ENCODE measurements at regions not wholly inside any gene's neighbourhood (a gene's known extent, or its start where the extent isn't known, plus 50 kb on each side); places are given as distances from the start of the nearest gene placed in this dataset.

DNA sequence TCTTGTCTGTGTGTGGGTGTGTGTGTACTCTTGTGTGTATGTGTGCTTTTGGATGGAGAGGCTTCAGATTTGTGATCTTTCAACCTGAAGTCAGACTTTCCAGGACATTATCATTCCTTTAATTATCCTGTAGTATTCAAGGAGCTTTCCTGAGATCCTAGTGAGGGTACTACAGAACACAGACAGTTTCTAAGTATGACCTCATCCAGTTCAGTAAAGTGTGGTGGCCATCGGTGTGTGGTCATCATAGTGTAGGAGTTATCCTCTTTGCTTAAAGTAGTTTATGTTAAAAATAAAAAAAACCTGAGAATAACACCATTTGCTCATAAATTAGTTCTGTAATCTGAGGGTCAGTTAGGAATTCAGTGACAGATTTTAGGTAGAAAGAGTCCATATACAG lies 478.0 kb upstream of the ACTBL2 start:
- Histone ChIP-seq H3K4me1 (ENCODE audit: control insufficient read depth in 1 of 2, extremely low read depth in 1 of 2, insufficient read depth in 2 of 2, low read length in 2 of 2) (peaks cover 0 to 3% of the 10 kb centered on the region in 2 experiments), H3K27ac (ENCODE audit: low read length) (no peak overlapping the region), H3K9me3 (no peaks in the 10 kb centered on the region), H3K4me3 (ENCODE audit: control insufficient read depth in 1 of 2, extremely low read depth in 1 of 2, low read length in 1 of 2) (no peak overlapping the region), H3K36me3 (ENCODE audit: control insufficient read depth in 2 of 2, extremely low read depth in 1 of 2, insufficient read depth in 1 of 2, low read length in 1 of 2) (no peaks in the 10 kb centered on the region), H3K27me3 (replicated peaks in 1 of 2; ENCODE audit: control insufficient read depth in 2 of 2, extremely low read depth in 1 of 2, insufficient read depth in 2 of 2, low read length in 1 of 2) (no peaks in the 10 kb centered on the region)
- ChIA-PET CTCF (no interaction called here), POLR2A (no interaction called here)
- DNase-seq (no peak), ATAC-seq (replicated peaks in 1 of 4) (no peak)
- peaks cover 9 to 18% (median 13%) of the 10 kb centered on the region in 3 donors for H3K9me3 Mint-ChIP-seq
- H3K27ac Mint-ChIP-seq, result no peak overlapping the region
- WGBS (ENCODE audit: insufficient coverage), result no CpG with 5 or more reads among the region's 1 CpG
- peaks cover under 1 to 3% of the 10 kb centered on the region in 2 donors for H3K27me3 Mint-ChIP-seq
- H3K4me1 Mint-ChIP-seq, result no peaks in the 10 kb centered on the region
- no peak overlapping the region for H3K4me3 Mint-ChIP-seq
- no peaks in the 10 kb centered on the region for H3K36me3 Mint-ChIP-seq

DNA sequence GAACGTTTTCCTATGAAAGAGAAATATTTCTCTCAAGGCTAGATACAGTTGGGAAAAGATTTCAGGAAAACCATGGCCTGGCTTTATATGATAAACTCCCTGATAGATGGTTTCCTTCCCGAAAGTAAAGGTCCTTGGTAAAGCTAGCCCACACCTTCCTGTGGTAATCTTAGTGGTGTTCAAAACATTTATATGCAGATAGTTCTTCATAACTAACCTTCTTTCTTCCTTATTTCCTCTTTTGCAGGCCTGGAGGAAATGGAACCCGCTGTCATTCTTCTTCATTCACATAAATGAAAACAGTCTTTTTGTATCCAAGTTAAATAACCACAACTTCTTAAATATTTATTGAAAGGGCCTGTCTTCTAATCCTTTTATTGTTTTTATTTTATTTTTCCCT lies 474.0 kb upstream of the ACTBL2 start:
- H3K9me3 Mint-ChIP-seq, result peaks cover 0 to under 1% (median 0%) of the 10 kb centered on the region in 3 donors

DNA sequence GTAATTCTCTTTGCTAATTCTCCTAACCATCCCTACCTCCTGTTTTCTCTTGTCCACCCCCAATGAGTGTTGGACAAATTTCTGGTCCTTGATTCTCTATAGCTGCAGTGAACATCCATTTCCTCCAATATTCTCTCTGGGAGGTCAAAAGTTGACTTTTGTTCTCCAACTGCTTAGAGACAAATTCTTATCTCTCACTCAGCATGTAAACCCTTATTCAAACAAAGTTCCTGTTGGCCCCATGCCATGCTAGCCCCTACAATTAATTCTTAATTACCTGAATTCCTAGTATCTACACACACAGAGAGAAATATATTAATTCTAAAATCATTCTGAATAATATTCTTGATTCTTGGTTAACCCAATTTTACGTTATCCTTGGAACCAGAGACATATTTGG lies 472.9 kb upstream of the ACTBL2 start:
- ATAC-seq (replicated peaks in 1 of 4), result no peak
- no CpG with 5 or more reads among the region's 1 CpG for WGBS (ENCODE audit: insufficient coverage)
- Mint-ChIP-seq H3K9me3 (no peaks in the 10 kb centered on the region), H3K27ac (no peak overlapping the region), H3K4me3 (no peak overlapping the region), H3K4me1 (no peaks in the 10 kb centered on the region), H3K27me3 (peaks cover 3 to 4% of the 10 kb centered on the region in 2 donors), H3K36me3 (no peaks in the 10 kb centered on the region)
- H3K9me3 ChIP-seq, result no peaks in the 10 kb centered on the region
- no peaks in the 10 kb centered on the region for H3K36me3 ChIP-seq (ENCODE audit: control insufficient read depth in 2 of 2, extremely low read depth in 1 of 2, insufficient read depth in 1 of 2, low read length in 1 of 2)
- no peak overlapping the region for H3K4me3 ChIP-seq (ENCODE audit: control insufficient read depth in 1 of 2, extremely low read depth in 1 of 2, low read length in 1 of 2)
- peaks cover 0 to 3% of the 10 kb centered on the region in 2 experiments for H3K4me1 ChIP-seq (ENCODE audit: control insufficient read depth in 1 of 2, extremely low read depth in 1 of 2, insufficient read depth in 2 of 2, low read length in 2 of 2)
- CTCF ChIA-PET, result no interaction called here
- H3K27me3 ChIP-seq (replicated peaks in 1 of 2; ENCODE audit: control insufficient read depth in 2 of 2, extremely low read depth in 1 of 2, insufficient read depth in 2 of 2, low read length in 1 of 2), result no peaks in the 10 kb centered on the region
- DNase-seq, result no peak
- no peak overlapping the region for H3K27ac ChIP-seq (ENCODE audit: low read length)
- POLR2A ChIA-PET, result no interaction called here

More for the DNA sequence above, 474.0 kb upstream of the ACTBL2 start:
- CTCF ChIA-PET, result interaction anchor here in 1 of 2 donors (0.6 kb wide), 1 partner anchor 24 kb away, joined by 3 read pairs; no protein-coding TSS in a partner anchor
- POLR2A ChIA-PET, result no interaction called here
- no peak overlapping the region for H3K27ac ChIP-seq (ENCODE audit: low read length)
- DNase-seq (no peak), ATAC-seq (replicated peaks in 1 of 4) (no peak)
- Mint-ChIP-seq H3K27ac (no peak overlapping the region), H3K4me1 (no peaks in the 10 kb centered on the region), H3K4me3 (no peak overlapping the region), H3K36me3 (no peaks in the 10 kb centered on the region), H3K27me3 (peaks cover 3 to 4% of the 10 kb centered on the region in 2 donors)
- H3K36me3 ChIP-seq (ENCODE audit: control insufficient read depth in 2 of 2, extremely low read depth in 1 of 2, insufficient read depth in 1 of 2, low read length in 1 of 2), result no peaks in the 10 kb centered on the region
- H3K9me3 ChIP-seq, result no peaks in the 10 kb centered on the region
- no CpG with 5 or more reads among the region's 3 CpGs for WGBS (ENCODE audit: insufficient coverage)
- H3K27me3 ChIP-seq (replicated peaks in 1 of 2; ENCODE audit: control insufficient read depth in 2 of 2, extremely low read depth in 1 of 2, insufficient read depth in 2 of 2, low read length in 1 of 2), result no peaks in the 10 kb centered on the region
- no peak overlapping the region for H3K4me3 ChIP-seq (ENCODE audit: control insufficient read depth in 1 of 2, extremely low read depth in 1 of 2, low read length in 1 of 2)
- peaks cover 0 to 3% of the 10 kb centered on the region in 2 experiments for H3K4me1 ChIP-seq (ENCODE audit: control insufficient read depth in 1 of 2, extremely low read depth in 1 of 2, insufficient read depth in 2 of 2, low read length in 2 of 2)

DNA sequence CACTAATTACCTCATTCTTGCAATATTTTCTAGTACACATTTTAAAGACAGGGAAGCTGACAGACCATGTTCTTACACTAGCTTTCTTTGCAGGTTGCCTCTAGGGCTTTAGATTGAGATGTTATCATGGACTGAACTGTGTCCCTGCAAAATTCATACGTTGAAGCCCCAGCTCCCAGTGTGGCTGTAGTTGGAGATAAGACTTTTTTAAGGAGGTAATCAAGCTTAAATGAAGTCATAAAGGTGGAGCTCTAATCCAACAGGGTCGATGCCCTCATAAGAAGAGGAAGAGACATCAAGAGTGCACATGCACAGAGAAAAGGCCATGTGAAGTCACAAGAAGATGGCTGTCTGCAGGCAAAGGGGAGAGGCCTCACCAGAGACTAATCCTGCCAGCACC lies 471.2 kb upstream of the ACTBL2 start:
- Histone ChIP-seq H3K36me3 (ENCODE audit: control insufficient read depth in 2 of 2, extremely low read depth in 1 of 2, insufficient read depth in 1 of 2, low read length in 1 of 2) (no peaks in the 10 kb centered on the region), H3K4me1 (ENCODE audit: control insufficient read depth in 1 of 2, extremely low read depth in 1 of 2, insufficient read depth in 2 of 2, low read length in 2 of 2) (no peaks in the 10 kb centered on the region), H3K27ac (ENCODE audit: low read length) (no peak overlapping the region), H3K9me3 (no peaks in the 10 kb centered on the region), H3K27me3 (replicated peaks in 1 of 2; ENCODE audit: control insufficient read depth in 2 of 2, extremely low read depth in 1 of 2, insufficient read depth in 2 of 2, low read length in 1 of 2) (no peaks in the 10 kb centered on the region), H3K4me3 (ENCODE audit: control insufficient read depth in 1 of 2, extremely low read depth in 1 of 2, low read length in 1 of 2) (no peak overlapping the region)
- H3K27me3 Mint-ChIP-seq, result peaks cover 4 to 7% of the 10 kb centered on the region in 2 donors
- H3K36me3 Mint-ChIP-seq, result no peaks in the 10 kb centered on the region
- no peak for DNase-seq
- WGBS (ENCODE audit: insufficient coverage), result 40% methylated on average over 1 of the region's 2 CpGs
- ATAC-seq (replicated peaks in 1 of 4), result no peak
- H3K9me3 Mint-ChIP-seq, result no peaks in the 10 kb centered on the region
- no peak overlapping the region for H3K4me3 Mint-ChIP-seq
- no peaks in the 10 kb centered on the region for H3K4me1 Mint-ChIP-seq
- CTCF ChIA-PET, result no interaction called here
- POLR2A ChIA-PET, result no interaction called here
- no peak overlapping the region for H3K27ac Mint-ChIP-seq

DNA sequence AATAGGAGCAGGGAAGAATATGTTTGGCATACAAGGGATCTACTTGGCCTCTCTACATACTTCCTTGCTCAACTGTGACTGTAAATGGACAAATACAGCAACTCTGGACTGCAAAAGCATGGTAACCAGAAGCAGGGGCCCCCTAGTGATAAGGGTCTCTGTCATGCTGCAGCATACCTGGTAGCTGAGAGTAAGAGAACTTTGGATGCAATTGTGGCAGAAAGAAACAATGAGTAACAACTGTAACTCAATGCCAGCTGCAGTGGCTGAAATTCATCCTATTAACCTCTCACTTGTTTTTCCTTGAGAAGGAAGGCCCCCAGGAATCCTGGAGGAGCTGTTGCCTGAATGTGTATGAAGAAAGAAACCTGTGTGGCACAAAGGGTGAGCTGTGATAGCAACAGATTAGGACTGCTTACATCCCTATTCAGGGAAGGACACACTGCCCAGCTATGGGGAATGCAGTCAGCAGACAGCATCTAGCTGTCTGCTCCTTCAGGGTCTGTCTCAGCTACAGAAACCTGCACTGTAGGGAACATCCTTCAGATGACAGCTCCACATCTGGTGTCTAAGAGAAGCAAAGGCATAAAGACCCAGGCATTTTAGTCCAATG lies 468.1 kb upstream of the ACTBL2 start:
- CTCF ChIA-PET, result no interaction called here
- no peaks in the 10 kb centered on the region for H3K36me3 ChIP-seq (ENCODE audit: control insufficient read depth in 2 of 2, extremely low read depth in 1 of 2, insufficient read depth in 1 of 2, low read length in 1 of 2)
- Mint-ChIP-seq H3K9me3 (peaks cover 0 to 5% (median 0%) of the 10 kb centered on the region in 3 donors), H3K4me1 (no peaks in the 10 kb centered on the region), H3K27me3 (peaks cover 4% of the 10 kb centered on the region in 2 donors), H3K27ac (no peak overlapping the region), H3K36me3 (no peaks in the 10 kb centered on the region), H3K4me3 (no peak overlapping the region)
- DNase-seq (no peak), ATAC-seq (replicated peaks in 1 of 4) (no peak)
- no peak overlapping the region for H3K27ac ChIP-seq (ENCODE audit: low read length)
- H3K4me3 ChIP-seq (ENCODE audit: control insufficient read depth in 1 of 2, extremely low read depth in 1 of 2, low read length in 1 of 2), result no peak overlapping the region
- H3K27me3 ChIP-seq (replicated peaks in 1 of 2; ENCODE audit: control insufficient read depth in 2 of 2, extremely low read depth in 1 of 2, insufficient read depth in 2 of 2, low read length in 1 of 2), result no peaks in the 10 kb centered on the region
- no peaks in the 10 kb centered on the region for H3K4me1 ChIP-seq (ENCODE audit: control insufficient read depth in 1 of 2, extremely low read depth in 1 of 2, insufficient read depth in 2 of 2, low read length in 2 of 2)
- POLR2A ChIA-PET, result no interaction called here
- no peaks in the 10 kb centered on the region for H3K9me3 ChIP-seq

DNA sequence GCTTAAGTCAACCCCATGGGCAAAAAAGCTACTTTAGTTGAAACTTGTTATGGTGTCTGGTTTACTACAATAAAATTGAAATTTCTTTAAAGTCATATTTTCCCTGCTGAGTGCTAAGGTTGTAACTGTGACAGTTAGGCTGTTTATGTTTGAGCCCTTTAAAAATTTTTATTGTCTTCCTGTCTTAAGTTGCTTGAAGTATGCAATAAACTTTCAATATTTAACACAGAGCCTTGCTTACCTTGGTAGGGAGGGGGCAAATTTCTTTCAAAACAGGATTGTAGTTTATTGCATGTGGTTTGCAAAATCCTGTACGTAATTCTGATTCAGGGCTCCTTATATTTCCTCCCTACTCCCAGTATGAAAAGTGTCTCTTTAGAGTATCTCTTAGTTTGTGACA lies 465.5 kb upstream of the ACTBL2 start:
- Mint-ChIP-seq H3K9me3 (peaks cover 0 to 5% (median 0%) of the 10 kb centered on the region in 3 donors), H3K27ac (no peak overlapping the region), H3K27me3 (peaks cover 0 to 4% of the 10 kb centered on the region in 2 donors), H3K36me3 (no peaks in the 10 kb centered on the region), H3K4me3 (no peak overlapping the region), H3K4me1 (no peaks in the 10 kb centered on the region)
- H3K9me3 ChIP-seq, result no peaks in the 10 kb centered on the region
- H3K4me3 ChIP-seq (ENCODE audit: control insufficient read depth in 1 of 2, extremely low read depth in 1 of 2, low read length in 1 of 2), result no peak overlapping the region
- no peaks in the 10 kb centered on the region for H3K4me1 ChIP-seq (ENCODE audit: control insufficient read depth in 1 of 2, extremely low read depth in 1 of 2, insufficient read depth in 2 of 2, low read length in 2 of 2)
- CTCF ChIA-PET, result no interaction called here
- DNase-seq (no peak), ATAC-seq (replicated peaks in 1 of 4) (no peak)
- no peaks in the 10 kb centered on the region for H3K27me3 ChIP-seq (replicated peaks in 1 of 2; ENCODE audit: control insufficient read depth in 2 of 2, extremely low read depth in 1 of 2, insufficient read depth in 2 of 2, low read length in 1 of 2)
- POLR2A ChIA-PET, result no interaction called here
- no CpG with 5 or more reads among the region's 1 CpG for WGBS (ENCODE audit: insufficient coverage)
- H3K36me3 ChIP-seq (ENCODE audit: control insufficient read depth in 2 of 2, extremely low read depth in 1 of 2, insufficient read depth in 1 of 2, low read length in 1 of 2), result no peaks in the 10 kb centered on the region
- H3K27ac ChIP-seq (ENCODE audit: low read length), result no peak overlapping the region

DNA sequence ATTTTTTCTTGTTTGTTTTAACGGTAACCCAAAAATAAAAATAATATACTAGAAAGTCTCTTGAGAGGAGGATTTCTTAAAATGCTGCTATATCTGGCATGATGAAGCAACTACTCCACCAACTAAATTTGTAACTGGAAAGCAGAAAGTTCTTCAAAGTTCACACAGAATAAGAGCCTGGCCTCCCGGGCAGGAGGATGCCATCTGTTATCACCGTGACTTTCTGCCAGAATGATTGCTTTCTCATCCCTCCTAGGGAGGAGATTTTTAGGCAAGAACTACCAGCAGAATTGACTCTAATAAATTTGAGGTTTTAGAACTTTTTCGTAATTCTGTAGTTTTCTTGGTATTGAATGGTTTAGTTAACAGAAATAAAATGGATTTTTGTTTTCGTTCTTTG lies 464.6 kb upstream of the ACTBL2 start:
- ATAC-seq (replicated peaks in 1 of 4) (no peak), DNase-seq (no peak)
- no CpG with 5 or more reads among the region's 5 CpGs for WGBS (ENCODE audit: insufficient coverage)
- no peaks in the 10 kb centered on the region for H3K27me3 ChIP-seq (replicated peaks in 1 of 2; ENCODE audit: control insufficient read depth in 2 of 2, extremely low read depth in 1 of 2, insufficient read depth in 2 of 2, low read length in 1 of 2)
- H3K4me3 ChIP-seq (ENCODE audit: control insufficient read depth in 1 of 2, extremely low read depth in 1 of 2, low read length in 1 of 2), result no peak overlapping the region
- CTCF ChIA-PET, result no interaction called here
- H3K4me1 ChIP-seq (ENCODE audit: control insufficient read depth in 1 of 2, extremely low read depth in 1 of 2, insufficient read depth in 2 of 2, low read length in 2 of 2), result no peaks in the 10 kb centered on the region
- POLR2A ChIA-PET, result no interaction called here
- H3K4me1 Mint-ChIP-seq, result no peaks in the 10 kb centered on the region
- no peaks in the 10 kb centered on the region for H3K36me3 Mint-ChIP-seq
- H3K27ac ChIP-seq (ENCODE audit: low read length), result no peak overlapping the region
- no peak overlapping the region for H3K4me3 Mint-ChIP-seq
- H3K9me3 ChIP-seq, result no peaks in the 10 kb centered on the region
- no peak overlapping the region for H3K27ac Mint-ChIP-seq
- no peaks in the 10 kb centered on the region for H3K36me3 ChIP-seq (ENCODE audit: control insufficient read depth in 2 of 2, extremely low read depth in 1 of 2, insufficient read depth in 1 of 2, low read length in 1 of 2)
- H3K9me3 Mint-ChIP-seq, result peaks cover 2 to 5% (median 3%) of the 10 kb centered on the region in 3 donors
- H3K27me3 Mint-ChIP-seq, result peaks cover 0 to 4% of the 10 kb centered on the region in 2 donors
